Activated CD4-positive, alpha-beta memory T cell treated with anti-CD3 and anti-CD28 coated beads for 36 hours (primary cell): ENCODE measurements at regions not wholly inside any gene's neighbourhood (a gene's known extent, or its start where the extent isn't known, plus 50 kb on each side); places are given as distances from the start of the nearest gene placed in this dataset.
"Not testable (repeated sequence)": the region's sequence is repeated elsewhere in the genome, so short reads cannot be mapped to it uniquely, and the experiment has no call there.

Experiments
- CTCF ChIA-PET: fragments of 350-600 bp; sonication (Branson Sonifier 250); formaldehyde crosslinking; loops from one replicate; lab custom pipeline; 2021; ENCODE audit warnings: antibody characterized with exemption, inconsistent platforms; lab: Charles Lee
- POLR2A ChIA-PET: fragments of 350-600 bp; sonication (Branson Sonifier 250); formaldehyde crosslinking; loops from one replicate; lab custom pipeline; 2021; ENCODE audit warnings: antibody characterized with exemption; lab: Charles Lee
- DNase-seq: peaks from one replicate; pipeline ENCODE4 v3.0.0-alpha.2; 2020
- H3K27ac Mint-ChIP-seq: one replicate; pipeline ENCODE4 v1.8.0; 2021; ENCODE audit warnings: mixed read lengths
- H3K27me3 Mint-ChIP-seq: one replicate; pipeline ENCODE4 v1.8.0; 2021; ENCODE audit warnings: mixed read lengths
- H3K36me3 Mint-ChIP-seq: one replicate; pipeline ENCODE4 v1.8.0; 2021; ENCODE audit warnings: mixed read lengths
- H3K4me1 Mint-ChIP-seq: one replicate; pipeline ENCODE4 v1.8.0; 2021; ENCODE audit warnings: low read depth, mixed read lengths
- H3K4me3 Mint-ChIP-seq: one replicate; pipeline ENCODE4 v1.8.0; 2021; ENCODE audit warnings: mild to moderate bottlenecking, mixed read lengths
- H3K9me3 Mint-ChIP-seq: one replicate; pipeline ENCODE4 v1.8.0; 2021; ENCODE audit warnings: mixed read lengths
- intact Hi-C: fragments of 100-400 bp; cut with micrococcal nuclease; formaldehyde crosslinking; loops from one replicate; pipeline ENCODE4 v1.15.1; 2023

- no peak overlapping the region for H3K4me3 Mint-ChIP-seq
- H3K27ac Mint-ChIP-seq: no peak overlapping the region
- H3K36me3 Mint-ChIP-seq: no peaks in the 10 kb centered on the region
- H3K4me1 Mint-ChIP-seq: no peaks in the 10 kb centered on the region
- CTCF ChIA-PET: no interaction called here
- peak; percentile 40 for DNase-seq
- H3K9me3 Mint-ChIP-seq: no peaks in the 10 kb centered on the region
- intact Hi-C loops: no loop called here
- H3K27me3 Mint-ChIP-seq: peaks cover 15% of the 10 kb centered on the region
- POLR2A ChIA-PET: no interaction called here
Observed at GRCh38 chr6:6826095-6826901, 237.8 kb downstream of the LY86 start.

- ChIA-PET CTCF (no interaction called here), POLR2A (no interaction called here)
- Mint-ChIP-seq H3K9me3 (no peaks in the 10 kb centered on the region), H3K27ac (no peak overlapping the region), H3K4me3 (no peak overlapping the region), H3K36me3 (no peaks in the 10 kb centered on the region), H3K4me1 (no peaks in the 10 kb centered on the region), H3K27me3 (peaks cover 15% of the 10 kb centered on the region)
- intact Hi-C loops: no loop called here
- no peak for DNase-seq
Observed at GRCh38 chr6:6826961-6827360, 238.4 kb downstream of the LY86 start.

- H3K9me3 Mint-ChIP-seq: no peaks in the 10 kb centered on the region
- ChIA-PET POLR2A (no interaction called here), CTCF (no interaction called here)
- H3K36me3 Mint-ChIP-seq: no peaks in the 10 kb centered on the region
- no peaks in the 10 kb centered on the region for H3K4me1 Mint-ChIP-seq
- no peak overlapping the region for H3K4me3 Mint-ChIP-seq
- no peak overlapping the region for H3K27ac Mint-ChIP-seq
- peaks cover 20% of the 10 kb centered on the region for H3K27me3 Mint-ChIP-seq
- intact Hi-C loops: no loop called here
- DNase-seq: no peak
Observed at GRCh38 chr6:6829872-6830685, 241.6 kb downstream of the LY86 start.

DNA sequence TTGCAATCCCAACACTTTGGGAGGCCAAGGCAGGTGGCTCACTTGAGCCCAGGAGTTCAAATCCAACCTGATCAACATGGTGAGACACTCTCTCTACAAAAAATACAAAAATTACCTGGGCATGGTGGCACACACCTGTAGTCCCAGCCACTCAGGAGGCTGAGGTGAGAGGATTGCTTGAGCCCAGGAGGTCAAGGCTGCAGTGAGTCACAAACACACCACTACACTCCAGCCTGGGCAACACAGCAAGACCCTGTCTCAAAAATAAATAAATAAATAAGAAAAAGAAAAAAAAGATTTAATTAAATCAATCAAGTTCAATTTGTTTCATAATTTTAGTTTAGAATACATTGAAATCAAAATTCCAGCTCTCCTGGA is 242.2 kb downstream of the LY86 start:
- H3K4me1 Mint-ChIP-seq, H3K9me3 Mint-ChIP-seq, H3K27ac Mint-ChIP-seq, H3K36me3 Mint-ChIP-seq, CTCF ChIA-PET, POLR2A ChIA-PET, H3K4me3 Mint-ChIP-seq, DNase-seq, intact Hi-C loops: not testable (repeated sequence)
- H3K27me3 Mint-ChIP-seq: peaks cover 14% of the 10 kb centered on the region

DNA sequence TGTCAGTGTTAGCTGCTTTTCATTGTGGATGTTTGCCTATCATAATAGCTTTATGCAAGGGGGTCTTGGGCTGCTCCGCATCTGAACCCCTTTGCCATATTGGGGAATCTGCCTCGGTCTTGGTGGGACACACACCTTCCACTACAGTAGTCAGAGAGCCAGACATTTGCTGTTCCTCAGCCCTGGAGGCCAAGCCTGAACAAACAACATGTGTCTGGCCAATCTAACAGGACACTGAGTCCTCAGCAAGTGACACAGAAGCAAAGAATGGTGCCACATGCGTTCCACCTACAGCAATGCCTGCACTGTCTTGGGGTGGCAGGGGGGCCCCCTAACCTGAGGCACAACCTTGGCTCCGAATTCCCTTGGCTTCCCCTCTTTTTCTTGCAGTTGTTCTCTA is 243.9 kb downstream of the LY86 start:
- intact Hi-C loops: no loop called here
- no peaks in the 10 kb centered on the region for H3K4me1 Mint-ChIP-seq
- no peaks in the 10 kb centered on the region for H3K9me3 Mint-ChIP-seq
- H3K27ac Mint-ChIP-seq: no peak overlapping the region
- POLR2A ChIA-PET: no interaction called here
- no peak for DNase-seq
- peaks cover 13% of the 10 kb centered on the region for H3K27me3 Mint-ChIP-seq
- CTCF ChIA-PET: no interaction called here
- H3K36me3 Mint-ChIP-seq: no peaks in the 10 kb centered on the region
- H3K4me3 Mint-ChIP-seq: no peak overlapping the region

GRCh38 chr6:6834356-6835222 is 246.1 kb downstream of the LY86 start:
- intact Hi-C loops: no loop called here
- ChIA-PET CTCF (no interaction called here), POLR2A (no interaction called here)
- peaks cover 19% of the 10 kb centered on the region for H3K27me3 Mint-ChIP-seq
- H3K9me3 Mint-ChIP-seq: no peaks in the 10 kb centered on the region
- no peak overlapping the region for H3K4me3 Mint-ChIP-seq
- no peaks in the 10 kb centered on the region for H3K4me1 Mint-ChIP-seq
- DNase-seq: no peak
- H3K27ac Mint-ChIP-seq: no peak overlapping the region
- no peaks in the 10 kb centered on the region for H3K36me3 Mint-ChIP-seq

DNA sequence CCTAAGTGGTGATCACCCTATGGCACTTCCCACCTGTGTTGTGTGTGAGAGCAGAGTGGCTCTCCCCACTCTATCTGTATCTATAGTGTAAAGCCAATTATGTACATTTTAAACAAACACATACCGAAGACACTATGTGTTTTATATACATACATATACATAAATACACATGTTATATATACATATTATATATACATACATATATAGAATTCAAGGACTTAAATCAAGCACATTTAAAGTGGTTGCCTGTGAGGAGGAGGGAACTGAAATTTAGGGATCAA is 246.6 kb downstream of the LY86 start:
- Mint-ChIP-seq H3K27me3 (peaks cover 19% of the 10 kb centered on the region), H3K4me1 (no peaks in the 10 kb centered on the region), H3K9me3 (no peaks in the 10 kb centered on the region), H3K4me3 (no peak overlapping the region), H3K27ac (no peak overlapping the region), H3K36me3 (no peaks in the 10 kb centered on the region)
- ChIA-PET CTCF (no interaction called here), POLR2A (no interaction called here)
- intact Hi-C loops: no loop called here
- DNase-seq: no peak

GRCh38 chr6:6836609-6837406 is 248.3 kb downstream of the LY86 start:
- DNase-seq: no peak
- peaks cover 24% of the 10 kb centered on the region for H3K27me3 Mint-ChIP-seq
- ChIA-PET POLR2A (no interaction called here), CTCF (no interaction called here)
- no peak overlapping the region for H3K4me3 Mint-ChIP-seq
- H3K36me3 Mint-ChIP-seq: no peaks in the 10 kb centered on the region
- no peaks in the 10 kb centered on the region for H3K4me1 Mint-ChIP-seq
- no peak overlapping the region for H3K27ac Mint-ChIP-seq
- H3K9me3 Mint-ChIP-seq: no peaks in the 10 kb centered on the region
- intact Hi-C loops: no loop called here

DNA sequence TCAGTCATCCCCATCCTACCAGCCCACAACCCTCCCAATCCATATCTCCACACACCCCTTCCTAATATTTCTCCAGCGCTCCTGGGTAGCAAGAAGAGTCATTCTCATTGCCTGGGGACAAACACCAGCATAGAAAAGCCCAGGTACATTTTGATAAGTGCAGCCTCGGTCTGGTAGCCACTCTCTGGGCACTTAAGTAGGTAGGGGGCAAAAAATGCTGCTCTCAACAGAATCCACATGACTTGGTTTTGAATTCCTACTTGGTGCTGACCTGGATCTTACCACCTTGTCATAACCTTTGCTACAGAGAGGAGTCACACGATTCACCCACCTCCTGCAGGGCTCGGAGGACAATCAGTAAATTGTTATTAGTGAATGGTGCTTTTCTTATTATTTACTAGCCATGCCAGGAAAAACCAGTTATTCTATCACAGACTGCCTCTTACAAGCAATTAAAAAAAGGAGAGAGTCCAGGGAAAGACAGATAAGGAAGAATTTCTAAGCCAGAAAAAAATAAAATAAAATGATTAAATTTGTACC is 249.1 kb downstream of the LY86 start:
- Mint-ChIP-seq H3K9me3 (no peaks in the 10 kb centered on the region), H3K27ac (no peak overlapping the region), H3K4me3 (no peak overlapping the region), H3K4me1 (no peaks in the 10 kb centered on the region), H3K27me3 (peaks cover 26% of the 10 kb centered on the region), H3K36me3 (no peaks in the 10 kb centered on the region)
- CTCF ChIA-PET: no interaction called here
- no peak for DNase-seq
- intact Hi-C loops: no loop called here
- POLR2A ChIA-PET: no interaction called here

DNA sequence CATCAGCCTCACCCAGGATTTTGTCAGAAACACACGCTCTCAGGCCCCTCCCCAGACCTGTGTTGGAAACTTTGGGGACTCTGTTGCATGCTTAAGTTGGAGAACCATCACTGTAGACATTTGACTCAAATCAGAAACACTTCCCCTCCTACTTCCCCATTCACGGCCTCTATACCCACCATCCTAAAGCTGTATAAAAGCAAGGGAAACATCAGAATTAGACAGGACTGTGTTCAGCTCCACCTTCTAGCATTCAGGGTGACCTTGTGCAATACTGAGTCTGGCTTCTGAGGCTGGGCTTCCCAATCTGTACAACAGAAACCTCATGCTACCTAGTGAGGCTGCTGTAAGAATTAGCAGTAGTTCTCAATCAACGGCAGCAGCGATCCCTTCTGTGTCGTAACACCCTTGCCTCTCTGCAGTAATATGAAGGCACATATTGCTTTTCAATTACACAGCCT is 252.3 kb downstream of the LY86 start:
- peaks cover 22% of the 10 kb centered on the region for H3K27me3 Mint-ChIP-seq
- ChIA-PET CTCF (no interaction called here), POLR2A (interaction anchor here (1.4 kb wide), 1 partner anchor 11 kb away, joined by 3 read pairs; no protein-coding TSS in a partner anchor)
- H3K4me1 Mint-ChIP-seq: no peaks in the 10 kb centered on the region
- no peak overlapping the region for H3K27ac Mint-ChIP-seq
- no peak for DNase-seq
- H3K36me3 Mint-ChIP-seq: no peaks in the 10 kb centered on the region
- intact Hi-C loops: no loop called here
- no peak overlapping the region for H3K4me3 Mint-ChIP-seq
- peaks cover 5% of the 10 kb centered on the region for H3K9me3 Mint-ChIP-seq

DNA sequence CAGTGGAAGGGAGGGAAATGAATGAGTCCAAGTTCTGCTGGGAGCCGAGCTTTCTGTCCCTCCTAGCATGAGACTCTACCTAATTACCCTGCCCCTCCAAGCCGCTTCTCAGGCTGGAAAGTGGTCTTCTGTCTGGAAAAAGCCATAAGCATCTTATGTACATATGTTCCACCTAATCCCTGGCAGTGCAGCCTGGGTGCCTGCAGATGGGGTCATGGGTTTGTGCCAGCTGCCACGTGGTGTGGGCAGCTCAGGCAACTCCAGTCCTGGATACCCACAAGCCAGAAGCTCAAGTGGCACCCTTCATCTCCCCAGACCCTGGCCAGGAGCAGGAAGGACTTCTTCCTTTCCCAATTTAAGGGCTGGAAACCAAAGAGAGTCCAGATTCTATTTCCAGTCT is 253.1 kb downstream of the LY86 start:
- DNase-seq: no peak
- no peaks in the 10 kb centered on the region for H3K4me1 Mint-ChIP-seq
- H3K27me3 Mint-ChIP-seq: peaks cover 23% of the 10 kb centered on the region
- intact Hi-C loops: no loop called here
- no peak overlapping the region for H3K4me3 Mint-ChIP-seq
- peaks cover 11% of the 10 kb centered on the region for H3K9me3 Mint-ChIP-seq
- no peaks in the 10 kb centered on the region for H3K36me3 Mint-ChIP-seq
- ChIA-PET CTCF (no interaction called here), POLR2A (interaction anchor here (1.4 kb wide), 1 partner anchor 10 kb away, joined by 3 read pairs; no protein-coding TSS in a partner anchor)
- H3K27ac Mint-ChIP-seq: no peak overlapping the region
